ENCODE measurements at regions not wholly inside any gene's neighbourhood (a gene's known extent, or its start where the extent isn't known, plus 50 kb on each side); places are given as distances from the start of the nearest gene placed in this dataset.

DNA sequence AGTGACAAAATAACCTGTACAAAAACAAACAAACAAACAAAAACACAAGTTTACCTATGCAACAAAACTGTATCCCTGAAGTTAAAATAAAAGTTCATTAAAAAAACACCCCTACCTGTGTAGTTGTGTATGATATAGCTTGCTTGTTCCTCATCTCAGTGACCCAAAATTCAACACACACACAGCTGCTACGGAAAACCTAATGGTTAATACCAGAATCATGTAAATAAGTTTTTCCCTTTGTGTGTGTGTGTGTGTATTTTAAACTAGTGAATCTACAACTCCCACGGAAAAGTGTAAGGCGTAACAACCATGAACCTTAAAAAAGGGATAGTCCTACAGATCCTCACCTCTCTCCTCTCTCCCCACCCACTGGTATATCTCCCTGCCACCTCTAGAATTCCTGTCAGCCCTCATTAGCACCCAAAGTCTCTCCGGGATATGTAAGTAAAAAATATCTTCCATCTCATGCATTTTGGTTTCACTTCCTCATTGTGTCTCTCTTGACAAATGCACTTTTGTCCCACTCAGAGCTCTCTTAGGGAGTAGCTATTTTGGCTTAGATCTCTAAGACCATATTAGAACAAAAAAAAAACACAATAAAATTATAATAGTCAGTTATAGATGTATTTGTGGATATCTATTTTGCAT, 2236.5 kb downstream of the PCDH9 start:
- Mint-ChIP-seq H3K4me1 (ENCODE audit: low read depth) (no peaks in the 10 kb centered on the region), H3K27me3 (no peaks in the 10 kb centered on the region), H3K9me3 (ENCODE audit: low read depth) (peaks cover 5% of the 10 kb centered on the region), H3K4me3 (ENCODE audit: low read depth) (no peak overlapping the region), H3K27ac (no peak overlapping the region), H3K36me3 (ENCODE audit: insufficient read depth) (no peaks in the 10 kb centered on the region)
- no peak for DNase-seq (ENCODE audit: low spot score, unreplicated experiment)
- TF ChIP-seq CTCF (IDR thresholded peaks at IDR 0.05; ENCODE audit: unreplicated experiment): no peak

GRCh38 chr13:64992314-64992713, 2237.8 kb downstream of the PCDH9 start:
- Mint-ChIP-seq H3K4me1 (ENCODE audit: low read depth) (no peaks in the 10 kb centered on the region), H3K36me3 (ENCODE audit: insufficient read depth) (no peaks in the 10 kb centered on the region), H3K27me3 (no peaks in the 10 kb centered on the region), H3K4me3 (ENCODE audit: low read depth) (no peak overlapping the region), H3K9me3 (ENCODE audit: low read depth) (peaks cover 5% of the 10 kb centered on the region), H3K27ac (no peak overlapping the region)
- no peak for DNase-seq (ENCODE audit: low spot score, unreplicated experiment)
- no peak for TF ChIP-seq CTCF (IDR thresholded peaks at IDR 0.05; ENCODE audit: unreplicated experiment)

GRCh38 chr13:64985075-64985474, 2245.1 kb downstream of the PCDH9 start:
- no peak for DNase-seq (ENCODE audit: low spot score, unreplicated experiment)
- H3K27me3 Mint-ChIP-seq: no peaks in the 10 kb centered on the region
- H3K27ac Mint-ChIP-seq: no peak overlapping the region
- peaks cover 4% of the 10 kb centered on the region for H3K9me3 Mint-ChIP-seq (ENCODE audit: low read depth)
- H3K36me3 Mint-ChIP-seq (ENCODE audit: insufficient read depth): no peaks in the 10 kb centered on the region
- H3K4me3 Mint-ChIP-seq (ENCODE audit: low read depth): no peak overlapping the region
- H3K4me1 Mint-ChIP-seq (ENCODE audit: low read depth): no peaks in the 10 kb centered on the region
- no peak for TF ChIP-seq CTCF (IDR thresholded peaks at IDR 0.05; ENCODE audit: unreplicated experiment)

DNA sequence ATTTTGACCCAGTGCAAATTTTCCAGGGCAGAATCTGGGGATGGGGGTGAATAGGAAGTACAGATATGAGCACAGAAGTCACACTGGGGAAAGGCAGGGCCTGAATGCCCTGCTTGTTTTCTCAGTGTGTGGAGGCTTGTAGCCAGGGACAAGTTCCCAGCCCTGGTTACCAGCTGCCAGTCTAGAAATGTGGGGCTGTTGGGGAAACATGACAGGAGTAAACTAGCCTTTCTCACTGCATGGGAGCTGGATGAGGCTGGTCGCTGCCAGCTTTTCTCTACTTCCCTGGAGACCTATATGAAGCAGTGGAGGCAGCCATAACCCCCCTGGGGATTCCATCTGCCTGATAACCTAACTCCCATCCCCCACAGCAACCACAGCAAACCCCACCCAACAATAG, 2267.7 kb downstream of the PCDH9 start:
- TF ChIP-seq CTCF (IDR thresholded peaks at IDR 0.05; ENCODE audit: unreplicated experiment): no peak
- no peaks in the 10 kb centered on the region for H3K27me3 Mint-ChIP-seq
- no peak for DNase-seq (ENCODE audit: low spot score, unreplicated experiment)
- H3K9me3 Mint-ChIP-seq (ENCODE audit: low read depth): peaks cover 6% of the 10 kb centered on the region
- H3K36me3 Mint-ChIP-seq (ENCODE audit: insufficient read depth): no peaks in the 10 kb centered on the region
- H3K4me1 Mint-ChIP-seq (ENCODE audit: low read depth): peaks cover 3% of the 10 kb centered on the region
- no peak overlapping the region for H3K4me3 Mint-ChIP-seq (ENCODE audit: low read depth)
- H3K27ac Mint-ChIP-seq: no peak overlapping the region

DNA sequence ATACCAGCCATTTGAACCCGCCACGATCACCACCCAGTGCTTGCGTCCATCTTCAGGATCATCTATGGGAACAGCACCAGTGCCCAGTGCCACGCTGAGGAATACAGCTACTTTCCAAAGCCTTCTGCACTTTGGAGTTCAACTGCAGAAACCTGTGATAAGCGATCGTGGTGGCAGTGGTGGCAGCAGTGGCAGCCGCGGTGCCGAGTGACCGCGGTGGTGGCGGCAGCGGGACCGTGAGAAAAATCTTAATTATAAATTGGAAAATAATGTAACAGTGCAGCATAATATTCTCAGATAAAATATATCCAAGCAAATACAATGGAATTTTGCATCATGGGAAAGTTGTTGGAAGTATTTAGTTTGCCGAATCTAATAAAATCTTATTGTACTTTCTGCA, 2270.9 kb downstream of the PCDH9 start:
- H3K27me3 Mint-ChIP-seq: no peaks in the 10 kb centered on the region
- peaks cover 3% of the 10 kb centered on the region for H3K4me1 Mint-ChIP-seq (ENCODE audit: low read depth)
- no peak overlapping the region for H3K27ac Mint-ChIP-seq
- no peak for DNase-seq (ENCODE audit: low spot score, unreplicated experiment)
- TF ChIP-seq CTCF (IDR thresholded peaks at IDR 0.05; ENCODE audit: unreplicated experiment): no peak
- H3K9me3 Mint-ChIP-seq (ENCODE audit: low read depth): peaks cover 2% of the 10 kb centered on the region
- no peaks in the 10 kb centered on the region for H3K36me3 Mint-ChIP-seq (ENCODE audit: insufficient read depth)
- no peak overlapping the region for H3K4me3 Mint-ChIP-seq (ENCODE audit: low read depth)
